GM21723 (cell line): ENCODE measurements at regions not wholly inside any gene's neighbourhood (a gene's known extent, or its start where the extent isn't known, plus 50 kb on each side); places are given as distances from the start of the nearest gene placed in this dataset.
"Not testable (repeated sequence)": the region's sequence is repeated elsewhere in the genome, so short reads cannot be mapped to it uniquely, and the experiment has no call there.

ENCODE experiments used
- ATAC-seq: cut with Tn5 transposase; IDR thresholded peaks from one replicate; pipeline ENCODE4 v1.9.1; 2021; ENCODE audit warnings: mild to moderate bottlenecking, moderate library complexity; ENCODE audit not compliant: unreplicated experiment

GRCh38 chr14:86203843-86204242 is 673.9 kb downstream of the FLRT2 start:
- no peak for ATAC-seq

GRCh38 chr14:86196471-86196870 is 666.5 kb downstream of the FLRT2 start:
- no peak for ATAC-seq

- no peak for ATAC-seq
Measured at GRCh38 chr14:86193756-86194155, 663.8 kb downstream of the FLRT2 start.

GRCh38 chr14:86179980-86180379 is 650.0 kb downstream of the FLRT2 start:
- no peak for ATAC-seq

GRCh38 chr14:86168371-86168770 is 638.4 kb downstream of the FLRT2 start:
- ATAC-seq, result no peak

GRCh38 chr14:86166541-86166940 is 636.6 kb downstream of the FLRT2 start:
- ATAC-seq, result no peak

GRCh38 chr14:86153480-86153879 is 623.5 kb downstream of the FLRT2 start:
- no peak for ATAC-seq

GRCh38 chr14:86143248-86143647 is 613.3 kb downstream of the FLRT2 start:
- no peak for ATAC-seq

- no peak for ATAC-seq
Measured at GRCh38 chr14:86141966-86142365, 612.0 kb downstream of the FLRT2 start.

- ATAC-seq, result no peak
Measured at GRCh38 chr14:86129426-86129825, 599.5 kb downstream of the FLRT2 start.

- no peak for ATAC-seq
Measured at GRCh38 chr14:86124328-86124727, 594.4 kb downstream of the FLRT2 start.

- no peak for ATAC-seq
Measured at GRCh38 chr14:86115972-86116371, 586.0 kb downstream of the FLRT2 start.

GRCh38 chr14:86110871-86111270 is 580.9 kb downstream of the FLRT2 start:
- ATAC-seq, result not testable (repeated sequence)

- ATAC-seq, result no peak
Measured at GRCh38 chr14:86104691-86105265, 574.8 kb downstream of the FLRT2 start.

- no peak for ATAC-seq
Measured at GRCh38 chr14:86094512-86094911, 564.6 kb downstream of the FLRT2 start.

GRCh38 chr14:86091811-86092210 is 561.9 kb downstream of the FLRT2 start:
- ATAC-seq, result no peak

GRCh38 chr14:86088156-86088555 is 558.2 kb downstream of the FLRT2 start:
- no peak for ATAC-seq

GRCh38 chr14:86087377-86087776 is 557.4 kb downstream of the FLRT2 start:
- ATAC-seq, result no peak

- ATAC-seq, result no peak
Measured at GRCh38 chr14:86086962-86087361, 557.0 kb downstream of the FLRT2 start.

GRCh38 chr14:86084097-86084496 is 554.2 kb downstream of the FLRT2 start:
- ATAC-seq, result no peak

- no peak for ATAC-seq
Measured at GRCh38 chr14:86083616-86084015, 553.7 kb downstream of the FLRT2 start.

- no peak for ATAC-seq
Measured at GRCh38 chr14:86072116-86072894, 542.4 kb downstream of the FLRT2 start.

- no peak for ATAC-seq
Measured at GRCh38 chr14:86066651-86067050, 536.7 kb downstream of the FLRT2 start.
